HS-27A (cell line): ENCODE measurements at regions not wholly inside any gene's neighbourhood (a gene's known extent, or its start where the extent isn't known, plus 50 kb on each side); places are given as distances from the start of the nearest gene placed in this dataset.
"Not testable (repeated sequence)": the region's sequence is repeated elsewhere in the genome, so short reads cannot be mapped to it uniquely, and the experiment has no call there.

Source experiments
- DNase-seq: peaks from one replicate; pipeline ENCODE4 v3.0.0-alpha.2; 2012; ENCODE audit warnings: low read depth, missing footprints

- DNase-seq = not testable (repeated sequence)
Measured at GRCh38 chr2:66632882-66633281, 198.0 kb downstream of the MEIS1 start.

- no peak for DNase-seq
Measured at GRCh38 chr2:66633631-66634030, 198.7 kb downstream of the MEIS1 start.

- no peak for DNase-seq
Measured at GRCh38 chr2:66634784-66635183, 199.9 kb downstream of the MEIS1 start.

GRCh38 chr2:66641685-66642084 lies 206.8 kb downstream of the MEIS1 start:
- no peak for DNase-seq

GRCh38 chr2:66648081-66648480 lies 213.2 kb downstream of the MEIS1 start:
- not testable (repeated sequence) for DNase-seq

GRCh38 chr2:66649006-66649405 lies 214.1 kb downstream of the MEIS1 start:
- DNase-seq = no peak

- DNase-seq = no peak
Measured at GRCh38 chr2:66651295-66651694, 216.4 kb downstream of the MEIS1 start.

GRCh38 chr2:66660804-66661203 lies 225.9 kb downstream of the MEIS1 start:
- DNase-seq = no peak

GRCh38 chr2:66661253-66662173 lies 226.6 kb downstream of the MEIS1 start:
- DNase-seq = no peak

- no peak for DNase-seq
Measured at GRCh38 chr2:66665124-66665984, 230.4 kb downstream of the MEIS1 start.

GRCh38 chr2:66667301-66667700 lies 232.4 kb downstream of the MEIS1 start:
- DNase-seq = no peak

GRCh38 chr2:66673286-66673685 lies 238.4 kb downstream of the MEIS1 start:
- DNase-seq = no peak

GRCh38 chr2:66674087-66674486 lies 239.2 kb downstream of the MEIS1 start:
- DNase-seq = no peak

- no peak for DNase-seq
Measured at GRCh38 chr2:66675591-66675990, 240.7 kb downstream of the MEIS1 start.

GRCh38 chr2:66679442-66679841 lies 244.5 kb downstream of the MEIS1 start:
- no peak for DNase-seq

GRCh38 chr2:66682476-66682875 lies 247.6 kb downstream of the MEIS1 start:
- no peak for DNase-seq

- DNase-seq = no peak
Measured at GRCh38 chr2:66683064-66683463, 248.1 kb downstream of the MEIS1 start.

- DNase-seq = no peak
Measured at GRCh38 chr2:66683599-66683998, 248.7 kb downstream of the MEIS1 start.

GRCh38 chr2:66684289-66684688 lies 249.4 kb downstream of the MEIS1 start:
- DNase-seq = no peak

GRCh38 chr2:66686755-66687154 lies 251.8 kb downstream of the MEIS1 start:
- no peak for DNase-seq

GRCh38 chr2:66688951-66689350 lies 254.0 kb downstream of the MEIS1 start:
- no peak for DNase-seq

- DNase-seq = no peak
Measured at GRCh38 chr2:66689456-66690051, 254.6 kb downstream of the MEIS1 start.
